CD14-positive monocyte (primary cell): ENCODE measurements at regions not wholly inside any gene's neighbourhood (a gene's known extent, or its start where the extent isn't known, plus 50 kb on each side); places are given as distances from the start of the nearest gene placed in this dataset.

ENCODE experiments used
- DNase-seq, 3 donors: peaks; one replicate each; pipeline ENCODE4 v3.0.0-alpha.2; 2011 to 2022
- H2AFZ ChIP-seq: 2 replicates; pipeline ENCODE4 v1.6.0; 2012; ENCODE audit warnings: mild to moderate bottlenecking, low read depth, low read length, inconsistent platforms; ENCODE audit not compliant: insufficient read depth, poor library complexity, severe bottlenecking
- H3K27ac ChIP-seq, 2 donors: 1 replicate in 1 of 2; 2 replicates in 1 of 2; pipeline ENCODE4 v1.5.1; 2012 to 2013; ENCODE audit warnings: low read length in 2 of 2, control low read depth in 1 of 2, inconsistent platforms in 1 of 2, low read depth in 1 of 2, mild to moderate bottlenecking in 1 of 2
- H3K27me3 ChIP-seq, 2 donors: one replicate each; pipeline versions ENCODE4 v1.6.0 to v1.6.1; 2011 to 2013; ENCODE audit warnings: low read length in 2 of 2; ENCODE audit not compliant: control insufficient read depth in 2 of 2, insufficient read depth in 2 of 2
- H3K36me3 ChIP-seq, 2 donors: replicated peaks in 1 of 2; 1 replicate in 1 of 2; 2 replicates in 1 of 2; pipeline versions ENCODE4 v1.5.1 to v1.6.1; 2012 to 2013; ENCODE audit warnings: low read length in 2 of 2, control low read depth in 1 of 2, inconsistent platforms in 1 of 2, mild to moderate bottlenecking in 1 of 2; ENCODE audit not compliant: insufficient read depth in 2 of 2, control insufficient read depth in 1 of 2
- H3K4me1 ChIP-seq, 2 donors: 1 replicate in 1 of 2; 2 replicates in 1 of 2; pipeline versions ENCODE4 v1.5.1 to v1.6.1; 2012 to 2013; ENCODE audit warnings: low read length in 2 of 2, control low read depth in 1 of 2, inconsistent platforms in 1 of 2, mild to moderate bottlenecking in 1 of 2, moderate library complexity in 1 of 2; ENCODE audit not compliant: insufficient read depth in 2 of 2, control insufficient read depth in 1 of 2
- H3K4me2 ChIP-seq: replicated peaks from 2 replicates; pipeline ENCODE3; 2012; ENCODE audit warnings: low read length, moderate library complexity, mild to moderate bottlenecking; ENCODE audit not compliant: poor library complexity, severe bottlenecking; ENCODE audit errors: extremely low read depth
- H3K4me3 ChIP-seq, 3 experiments: fragments of 200-600 bp in 1 of 3; sonication (generic) in 1 of 3; replicated peaks in 1 of 3; 1 replicate in 2 of 3; 2 replicates in 1 of 3; pipeline ENCODE4 v1.5.1; 2011 to 2013; ENCODE audit warnings: low read length in 3 of 3, mild to moderate bottlenecking in 3 of 3, control low read depth in 2 of 3, low read depth in 2 of 3, inconsistent platforms in 1 of 3, moderate library complexity in 1 of 3
- H3K79me2 ChIP-seq: 2 replicates; pipeline ENCODE4 v1.6.0; 2012; ENCODE audit warnings: mild to moderate bottlenecking, control low read depth, inconsistent platforms, low read length, moderate library complexity; ENCODE audit not compliant: insufficient read depth
- H3K9ac ChIP-seq: 2 replicates; pipeline ENCODE4 v1.6.0; 2017; ENCODE audit warnings: low read length, mild to moderate bottlenecking; ENCODE audit not compliant: insufficient read depth, poor library complexity, severe bottlenecking
- H3K9me3 ChIP-seq, 2 donors: replicated peaks in 1 of 2; 1 replicate in 1 of 2; 2 replicates in 1 of 2; pipeline versions ENCODE4 v1.5.1 to v1.6.1; 2012 to 2013; ENCODE audit warnings: low read length in 2 of 2, control low read depth in 1 of 2; ENCODE audit not compliant: control insufficient read depth in 1 of 2, insufficient read depth in 1 of 2
- H4K20me1 ChIP-seq: 2 replicates; pipeline ENCODE4 v1.6.0; 2012; ENCODE audit warnings: mild to moderate bottlenecking, low read length, control low read depth, moderate library complexity; ENCODE audit not compliant: insufficient read depth
- H3K27ac Mint-ChIP-seq, 7 donors: one replicate each; pipeline ENCODE4 v1.8.0; 2020; ENCODE audit warnings: mild to moderate bottlenecking in 7 of 7, mixed read lengths in 7 of 7, moderate library complexity in 6 of 7, inconsistent platforms in 2 of 7
- H3K27me3 Mint-ChIP-seq, 3 donors: one replicate each; pipeline ENCODE4 v1.8.0; 2021 to 2022; ENCODE audit warnings: low read depth in 3 of 3, mild to moderate bottlenecking in 3 of 3, mixed read lengths in 3 of 3, moderate library complexity in 3 of 3, inconsistent platforms in 1 of 3
- H3K36me3 Mint-ChIP-seq, 2 donors: one replicate each; pipeline ENCODE4 v1.8.0; 2020; ENCODE audit warnings: mixed read lengths in 2 of 2, inconsistent platforms in 1 of 2, mild to moderate bottlenecking in 1 of 2
- H3K4me1 Mint-ChIP-seq: one replicate; pipeline ENCODE4 v1.8.0; 2020; ENCODE audit warnings: mild to moderate bottlenecking, mixed read lengths
- H3K4me3 Mint-ChIP-seq, 2 donors: one replicate each; pipeline ENCODE4 v1.8.0; 2020; ENCODE audit warnings: mild to moderate bottlenecking in 2 of 2, mixed read lengths in 2 of 2, moderate library complexity in 1 of 2
- H3K9me3 Mint-ChIP-seq, 7 donors: one replicate each; pipeline ENCODE4 v1.8.0; 2020 to 2022; ENCODE audit warnings: mixed read lengths in 7 of 7, mild to moderate bottlenecking in 6 of 7, moderate library complexity in 6 of 7, inconsistent platforms in 2 of 7
- CTCF ChIP-seq: fragments of 200-600 bp; IDR thresholded peaks from one replicate; pipeline ENCODE4 v1.8.0; 2022; ENCODE audit warnings: antibody characterized with exemption, mild to moderate bottlenecking
- WGBS: methylation state at CpG from one replicate; pipeline ENCODE4 v1.1.5; 2013; ENCODE audit warnings: missing lambda C conversion rate; ENCODE audit not compliant: insufficient coverage; 5-methylcytosine and 5-hydroxymethylcytosine counted together
- intact Hi-C, 2 donors: fragments of 100-400 bp; cut with micrococcal nuclease; formaldehyde crosslinking; loops; one replicate each; pipeline versions ENCODE4 v1.15.0 to v1.15.1; 2023

- no peak overlapping the region for H2AFZ ChIP-seq
- Mint-ChIP-seq H3K36me3 (no peaks in the 10 kb centered on the region), H3K4me1 (no peaks in the 10 kb centered on the region), H3K27ac (no peak overlapping the region), H3K27me3 (no peaks in the 10 kb centered on the region), H3K4me3 (no peak overlapping the region), H3K9me3 (peaks cover 1 to 13% (median 3%) of the 10 kb centered on the region in 7 donors)
- no peaks in the 10 kb centered on the region for H3K36me3 ChIP-seq
- H3K9ac ChIP-seq, result no peak overlapping the region
- no peaks in the 10 kb centered on the region for H3K79me2 ChIP-seq
- TF ChIP-seq CTCF, result no peak
- H3K27me3 ChIP-seq, result no peaks in the 10 kb centered on the region
- H3K4me2 ChIP-seq, result no peak overlapping the region
- intact Hi-C loops, result no loop called here
- peaks cover 4% of the 10 kb centered on the region in 2 donors for H3K9me3 ChIP-seq
- no peak overlapping the region for H3K27ac ChIP-seq
- no peaks in the 10 kb centered on the region for H3K4me1 ChIP-seq
- H4K20me1 ChIP-seq, result no peaks in the 10 kb centered on the region
- H3K4me3 ChIP-seq, result no peak overlapping the region
- WGBS, result no CpG with 5 or more reads among the region's 1 CpG
- no peak for DNase-seq
These were observed 436.8 kb upstream of the PRKX start for GRCh38 chrX:4150259-4150658.

- Mint-ChIP-seq H3K27ac (no peak overlapping the region), H3K4me1 (no peaks in the 10 kb centered on the region), H3K36me3 (no peaks in the 10 kb centered on the region), H3K4me3 (no peak overlapping the region), H3K9me3 (peaks cover 0 to 11% (median 2%) of the 10 kb centered on the region in 7 donors), H3K27me3 (no peaks in the 10 kb centered on the region)
- Histone ChIP-seq H3K9me3 (no peaks in the 10 kb centered on the region), H2AFZ (no peak overlapping the region), H3K9ac (no peak overlapping the region), H4K20me1 (no peaks in the 10 kb centered on the region), H3K27ac (no peak overlapping the region), H3K4me3 (no peak overlapping the region), H3K27me3 (no peaks in the 10 kb centered on the region), H3K79me2 (no peaks in the 10 kb centered on the region), H3K36me3 (no peaks in the 10 kb centered on the region), H3K4me1 (no peaks in the 10 kb centered on the region), H3K4me2 (no peak overlapping the region)
- no peak for DNase-seq
- no peak for TF ChIP-seq CTCF
- intact Hi-C loops, result no loop called here
- no CpG with 5 or more reads among the region's 10 CpGs for whole genome bisulfite sequencing
These were observed 416.2 kb upstream of the PRKX start for GRCh38 chrX:4129626-4130025.
